ENCODE measurements at regions not wholly inside any gene's neighbourhood (a gene's known extent, or its start where the extent isn't known, plus 50 kb on each side); places are given as distances from the start of the nearest gene placed in this dataset.

DNA sequence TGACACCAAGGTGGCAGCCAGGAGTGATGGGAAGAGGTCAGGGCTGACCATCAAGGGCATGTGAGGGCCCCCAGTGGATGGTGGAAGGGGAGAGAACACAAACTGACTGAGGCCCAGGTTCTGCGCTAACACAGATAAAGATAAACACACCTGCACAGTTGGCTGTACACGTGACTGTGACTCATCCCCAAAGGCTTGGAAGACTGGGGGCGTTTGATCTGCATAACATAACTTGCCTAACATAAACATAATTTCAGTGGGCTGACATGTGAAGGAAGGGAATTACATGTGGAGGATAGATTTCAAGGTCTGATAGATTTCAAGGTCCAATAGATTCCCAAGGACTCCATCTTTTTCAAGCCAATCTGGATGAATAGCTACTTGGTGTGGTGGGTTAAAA lies 100.9 kb upstream of the TNRC6C start:
- Histone ChIP-seq H3K27ac (no peak overlapping the region), H3K27me3 (no peaks in the 10 kb centered on the region), H3K4me3 (no peak overlapping the region), H3K36me3 (no peaks in the 10 kb centered on the region), H3K4me1 (no peaks in the 10 kb centered on the region), H3K9me3 (no peaks in the 10 kb centered on the region)
- no peak for DNase-seq (ENCODE audit: low spot score)
- TF ChIP-seq, protein P1, sequence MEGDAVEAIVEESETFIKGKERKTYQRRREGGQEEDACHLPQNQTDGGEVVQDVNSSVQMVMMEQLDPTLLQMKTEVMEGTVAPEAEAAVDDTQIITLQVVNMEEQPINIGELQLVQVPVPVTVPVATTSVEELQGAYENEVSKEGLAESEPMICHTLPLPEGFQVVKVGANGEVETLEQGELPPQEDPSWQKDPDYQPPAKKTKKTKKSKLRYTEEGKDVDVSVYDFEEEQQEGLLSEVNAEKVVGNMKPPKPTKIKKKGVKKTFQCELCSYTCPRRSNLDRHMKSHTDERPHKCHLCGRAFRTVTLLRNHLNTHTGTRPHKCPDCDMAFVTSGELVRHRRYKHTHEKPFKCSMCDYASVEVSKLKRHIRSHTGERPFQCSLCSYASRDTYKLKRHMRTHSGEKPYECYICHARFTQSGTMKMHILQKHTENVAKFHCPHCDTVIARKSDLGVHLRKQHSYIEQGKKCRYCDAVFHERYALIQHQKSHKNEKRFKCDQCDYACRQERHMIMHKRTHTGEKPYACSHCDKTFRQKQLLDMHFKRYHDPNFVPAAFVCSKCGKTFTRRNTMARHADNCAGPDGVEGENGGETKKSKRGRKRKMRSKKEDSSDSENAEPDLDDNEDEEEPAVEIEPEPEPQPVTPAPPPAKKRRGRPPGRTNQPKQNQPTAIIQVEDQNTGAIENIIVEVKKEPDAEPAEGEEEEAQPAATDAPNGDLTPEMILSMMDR (IDR thresholded peaks at IDR 0.05): no peak

DNA sequence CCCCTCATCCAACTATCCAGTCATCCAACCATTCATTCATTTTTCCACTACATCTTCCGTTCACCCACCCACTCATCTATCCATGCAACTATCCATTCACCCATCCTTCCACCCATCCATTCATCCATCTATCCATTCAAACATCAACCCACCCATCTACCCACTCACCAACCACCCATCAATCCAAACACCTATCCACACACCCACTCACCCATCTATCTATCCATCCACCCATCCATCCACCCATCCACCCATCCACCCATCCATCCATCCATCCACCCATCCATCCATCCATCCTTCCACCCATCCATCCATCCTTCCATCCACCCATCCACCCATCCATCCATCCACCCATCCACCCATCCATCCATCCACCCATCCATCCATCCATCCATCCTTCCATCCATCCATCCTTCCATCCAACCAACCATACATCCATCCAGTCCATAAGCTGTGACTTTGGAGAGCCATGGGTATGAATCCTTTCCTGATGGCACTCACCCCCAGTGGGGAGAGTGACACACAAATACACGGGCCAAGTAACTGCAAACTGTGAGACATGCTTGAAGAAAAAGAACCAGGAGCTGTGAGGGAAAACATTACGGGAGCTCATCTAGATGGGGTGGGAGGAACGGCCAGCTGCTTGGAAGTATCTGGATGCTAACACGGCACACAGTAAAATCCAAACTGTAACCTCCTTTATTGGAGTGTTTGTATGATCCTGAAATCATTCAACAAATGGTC lies 100.0 kb upstream of the TNRC6C start:
- DNase-seq (ENCODE audit: low spot score): no peak
- H3K36me3 ChIP-seq: no peaks in the 10 kb centered on the region
- H3K4me3 ChIP-seq: no peak overlapping the region
- no peaks in the 10 kb centered on the region for H3K27me3 ChIP-seq
- H3K27ac ChIP-seq: no peak overlapping the region
- H3K4me1 ChIP-seq: peaks cover 0 to 3% of the 10 kb centered on the region in 2 donors
- no peaks in the 10 kb centered on the region for H3K9me3 ChIP-seq
- TF ChIP-seq, protein P1 (IDR thresholded peaks at IDR 0.05): no peak

DNA sequence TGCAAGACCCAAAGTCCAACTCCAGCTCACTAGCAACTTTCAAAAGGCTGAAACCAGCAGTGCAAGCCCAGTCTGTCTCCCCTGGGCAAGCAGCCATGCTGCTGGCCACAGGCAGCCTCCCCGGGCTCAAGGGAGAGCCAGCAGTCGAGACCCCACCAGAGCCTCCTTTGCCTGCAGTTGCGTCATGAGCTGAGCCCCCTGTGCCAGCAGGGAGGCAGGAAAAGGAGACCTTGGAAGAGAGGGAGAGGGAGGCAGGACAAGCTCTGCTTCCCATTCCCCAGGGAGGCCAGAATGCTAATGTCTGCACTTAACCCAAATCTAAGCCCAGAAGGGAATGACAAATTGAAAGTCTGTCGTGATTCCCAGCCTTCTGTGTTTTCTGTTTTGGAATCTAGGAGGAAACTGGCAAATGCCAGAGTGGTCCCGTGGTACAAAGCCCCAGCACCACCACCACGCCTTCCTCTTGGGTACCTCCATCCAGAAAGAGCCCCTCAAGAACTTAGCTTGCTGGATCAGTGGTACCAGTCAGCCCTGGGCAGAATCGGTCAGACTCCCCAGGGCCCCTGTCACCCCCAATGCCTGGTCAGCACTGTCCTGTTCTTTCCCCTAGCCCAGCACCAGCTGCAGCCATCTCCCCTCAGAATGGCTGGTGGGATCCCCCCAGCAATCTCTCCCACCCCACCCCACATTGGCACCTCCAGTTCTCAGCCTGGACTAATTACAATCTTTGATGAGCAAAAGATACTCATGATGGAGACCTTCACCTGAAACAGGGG lies 99.3 kb upstream of the TNRC6C start:
- Histone ChIP-seq H3K4me3 (no peak overlapping the region), H3K27me3 (no peaks in the 10 kb centered on the region), H3K36me3 (no peaks in the 10 kb centered on the region), H3K9me3 (no peaks in the 10 kb centered on the region), H3K4me1 (peaks cover 0 to 10% of the 10 kb centered on the region in 2 donors), H3K27ac (no peak overlapping the region)
- DNase-seq (ENCODE audit: low spot score): no peak
- TF ChIP-seq, protein P1 (IDR thresholded peaks at IDR 0.05): no peak

DNA sequence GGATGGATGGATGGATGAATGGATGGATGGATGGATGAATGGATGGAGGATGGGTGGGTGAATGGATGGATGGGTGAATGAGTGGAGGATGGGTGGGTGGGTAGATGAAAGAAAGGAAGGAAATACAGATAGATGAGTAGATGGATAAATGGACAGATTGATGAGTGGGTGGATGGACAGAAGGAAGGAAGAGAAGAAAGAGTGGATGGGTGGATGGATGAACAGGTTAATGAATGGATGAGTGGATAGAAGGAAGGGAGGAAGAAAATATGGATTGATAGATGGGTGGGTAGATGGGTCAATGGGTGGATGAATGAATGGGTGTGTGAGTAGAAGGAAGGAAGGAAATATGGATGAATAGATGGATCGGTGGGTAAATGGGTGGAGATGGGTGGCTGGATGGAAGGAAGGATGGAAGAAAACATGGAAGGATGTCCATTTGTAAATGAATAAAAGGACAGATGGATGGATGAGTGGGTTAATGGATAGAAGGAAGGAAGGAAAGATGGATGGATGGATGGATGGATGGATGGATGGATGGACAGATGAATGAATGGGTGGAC lies 97.3 kb upstream of the TNRC6C start:
- Histone ChIP-seq H3K4me3 (no peak overlapping the region), H3K36me3 (no peaks in the 10 kb centered on the region), H3K27ac (no peak overlapping the region), H3K9me3 (no peaks in the 10 kb centered on the region), H3K4me1 (peaks cover 0 to 26% of the 10 kb centered on the region in 2 donors), H3K27me3 (no peaks in the 10 kb centered on the region)
- no peak for DNase-seq (ENCODE audit: low spot score)
- TF ChIP-seq, protein P1 (IDR thresholded peaks at IDR 0.05): no peak

DNA sequence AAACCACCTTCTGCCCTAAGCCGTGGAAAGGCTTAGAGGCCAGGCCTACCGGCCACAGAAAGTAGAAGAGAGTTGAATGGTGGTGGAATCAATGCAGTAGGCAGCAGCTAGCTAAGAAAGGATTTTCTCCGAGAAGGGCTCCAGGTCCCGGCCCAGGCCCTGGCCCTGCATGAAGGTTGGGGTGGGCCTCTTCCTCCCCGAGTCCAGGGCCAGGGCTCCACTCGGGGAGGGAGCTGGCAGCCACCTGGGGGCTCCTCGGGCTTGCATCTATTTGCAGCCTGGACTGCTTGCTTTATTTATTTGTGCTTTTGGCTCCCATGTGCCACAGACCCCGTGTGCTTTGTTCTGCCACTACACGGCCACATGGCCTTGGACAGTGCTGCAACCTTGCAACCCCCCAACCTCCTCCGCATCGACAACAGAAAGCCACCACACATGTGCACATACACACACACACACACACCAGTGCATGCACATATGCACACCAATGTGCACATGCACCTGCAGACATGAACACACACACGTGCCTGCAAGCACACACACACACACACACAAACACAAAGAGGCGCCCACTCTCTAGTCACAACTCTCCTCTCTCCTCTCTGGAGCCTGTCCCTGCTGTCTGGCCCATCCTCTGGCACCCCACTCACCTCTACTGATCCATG lies 96.4 kb upstream of the TNRC6C start:
- Histone ChIP-seq H3K36me3 (no peaks in the 10 kb centered on the region), H3K9me3 (no peaks in the 10 kb centered on the region), H3K27ac (no peak overlapping the region), H3K4me3 (no peak overlapping the region), H3K4me1 (peaks cover 0 to 26% of the 10 kb centered on the region in 2 donors), H3K27me3 (no peaks in the 10 kb centered on the region)
- TF ChIP-seq, protein P1 (IDR thresholded peaks at IDR 0.05): no peak
- no peak for DNase-seq (ENCODE audit: low spot score)

Measured in right atrium auricular region (tissue), 2 donors.